ENCODE measurements at regions not wholly inside any gene's neighbourhood (a gene's known extent, or its start where the extent isn't known, plus 50 kb on each side); places are given as distances from the start of the nearest gene placed in this dataset.

DNA sequence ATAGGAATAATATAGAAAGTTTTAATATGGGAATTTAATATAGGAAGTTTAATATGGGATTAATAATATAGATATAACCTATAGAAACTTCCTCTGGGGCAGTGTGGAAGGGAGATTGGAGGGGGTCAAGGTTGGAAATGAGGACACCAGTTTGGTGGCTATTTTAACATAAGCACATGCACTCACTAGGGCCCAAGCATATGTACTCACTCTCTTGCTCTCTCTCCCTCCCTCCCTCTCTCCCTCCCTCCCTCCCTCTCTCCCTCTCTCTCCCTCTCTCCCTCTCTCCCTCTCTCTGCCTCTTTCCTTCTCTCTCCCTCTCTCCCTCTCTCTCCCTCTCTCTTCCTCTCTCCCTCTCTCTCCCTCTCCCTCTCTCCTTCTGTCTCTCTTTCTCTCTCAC, 528.1 kb downstream of the NPIPA7 start:
- Mint-ChIP-seq H3K4me3 (no peak overlapping the region), H3K9me3 (peaks cover 20% of the 10 kb centered on the region), H3K36me3 (peaks cover 2% of the 10 kb centered on the region), H3K27me3 (ENCODE audit: low read depth) (peaks cover 14% of the 10 kb centered on the region), H3K4me1 (no peaks in the 10 kb centered on the region), H3K27ac (no peak overlapping the region)
- CTCF ChIA-PET: no interaction called here
- TF ChIP-seq ZNF423 (CRISPR knock-in tag; IDR thresholded peaks at IDR 0.05): no peak
- TF ChIP-seq, protein P1, sequence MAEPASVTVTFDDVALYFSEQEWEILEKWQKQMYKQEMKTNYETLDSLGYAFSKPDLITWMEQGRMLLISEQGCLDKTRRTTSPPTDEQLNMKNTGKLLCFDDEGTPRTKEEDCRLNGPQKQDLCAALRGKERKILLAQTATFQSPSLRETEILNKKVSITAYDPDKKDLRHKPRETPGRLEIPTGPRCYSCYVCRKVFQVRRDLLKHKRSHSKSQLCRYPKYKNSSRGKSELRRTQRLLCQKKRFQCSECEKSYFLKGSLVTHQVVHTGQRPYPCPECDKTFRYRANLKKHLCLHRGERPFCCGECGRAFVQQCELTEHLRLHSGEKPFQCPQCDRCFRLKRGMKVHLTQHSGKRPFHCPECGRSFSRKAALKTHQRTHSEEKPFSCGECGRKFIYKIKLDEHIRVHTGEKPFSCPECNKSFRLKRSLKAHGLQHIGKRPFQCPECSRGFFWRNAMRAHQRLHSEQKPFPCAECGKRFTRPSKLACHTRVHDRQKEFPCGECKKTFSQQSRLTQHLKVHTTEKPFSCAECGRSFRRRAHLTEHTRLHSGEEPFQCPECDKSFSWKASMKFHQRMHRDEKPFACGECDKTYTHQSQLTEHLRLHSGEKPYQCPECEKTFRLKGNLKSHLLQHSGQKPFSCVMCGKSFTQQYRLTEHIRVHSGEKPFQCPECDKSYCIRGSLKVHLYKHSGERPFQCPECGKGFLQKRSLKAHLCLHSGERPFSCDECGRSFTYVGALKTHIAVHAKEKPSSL (CRISPR knock-in tag; conservative IDR thresholded peaks at IDR 0.05): no peak
- no peak for TF ChIP-seq SMAD3 (CRISPR knock-in tag; IDR thresholded peaks at IDR 0.05; ENCODE audit: borderline replicate concordance)
- TF ChIP-seq, protein P2, sequence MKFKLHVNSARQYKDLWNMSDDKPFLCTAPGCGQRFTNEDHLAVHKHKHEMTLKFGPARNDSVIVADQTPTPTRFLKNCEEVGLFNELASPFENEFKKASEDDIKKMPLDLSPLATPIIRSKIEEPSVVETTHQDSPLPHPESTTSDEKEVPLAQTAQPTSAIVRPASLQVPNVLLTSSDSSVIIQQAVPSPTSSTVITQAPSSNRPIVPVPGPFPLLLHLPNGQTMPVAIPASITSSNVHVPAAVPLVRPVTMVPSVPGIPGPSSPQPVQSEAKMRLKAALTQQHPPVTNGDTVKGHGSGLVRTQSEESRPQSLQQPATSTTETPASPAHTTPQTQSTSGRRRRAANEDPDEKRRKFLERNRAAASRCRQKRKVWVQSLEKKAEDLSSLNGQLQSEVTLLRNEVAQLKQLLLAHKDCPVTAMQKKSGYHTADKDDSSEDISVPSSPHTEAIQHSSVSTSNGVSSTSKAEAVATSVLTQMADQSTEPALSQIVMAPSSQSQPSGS (CRISPR knock-in tag; IDR thresholded peaks at IDR 0.05; ENCODE audit: borderline replicate concordance, low read depth): no peak
- TF ChIP-seq ZMAT4 (CRISPR knock-in tag; IDR thresholded peaks at IDR 0.05): no peak
- no peak for TF ChIP-seq PRDM15 (CRISPR knock-in tag; IDR thresholded peaks at IDR 0.05)
- TF ChIP-seq ZNF532 (CRISPR knock-in tag; IDR thresholded peaks at IDR 0.05; ENCODE audit: borderline replicate concordance): no peak
- no peak for TF ChIP-seq CREB1 (CRISPR knock-in tag; IDR thresholded peaks at IDR 0.05)
- TF ChIP-seq, protein P3, sequence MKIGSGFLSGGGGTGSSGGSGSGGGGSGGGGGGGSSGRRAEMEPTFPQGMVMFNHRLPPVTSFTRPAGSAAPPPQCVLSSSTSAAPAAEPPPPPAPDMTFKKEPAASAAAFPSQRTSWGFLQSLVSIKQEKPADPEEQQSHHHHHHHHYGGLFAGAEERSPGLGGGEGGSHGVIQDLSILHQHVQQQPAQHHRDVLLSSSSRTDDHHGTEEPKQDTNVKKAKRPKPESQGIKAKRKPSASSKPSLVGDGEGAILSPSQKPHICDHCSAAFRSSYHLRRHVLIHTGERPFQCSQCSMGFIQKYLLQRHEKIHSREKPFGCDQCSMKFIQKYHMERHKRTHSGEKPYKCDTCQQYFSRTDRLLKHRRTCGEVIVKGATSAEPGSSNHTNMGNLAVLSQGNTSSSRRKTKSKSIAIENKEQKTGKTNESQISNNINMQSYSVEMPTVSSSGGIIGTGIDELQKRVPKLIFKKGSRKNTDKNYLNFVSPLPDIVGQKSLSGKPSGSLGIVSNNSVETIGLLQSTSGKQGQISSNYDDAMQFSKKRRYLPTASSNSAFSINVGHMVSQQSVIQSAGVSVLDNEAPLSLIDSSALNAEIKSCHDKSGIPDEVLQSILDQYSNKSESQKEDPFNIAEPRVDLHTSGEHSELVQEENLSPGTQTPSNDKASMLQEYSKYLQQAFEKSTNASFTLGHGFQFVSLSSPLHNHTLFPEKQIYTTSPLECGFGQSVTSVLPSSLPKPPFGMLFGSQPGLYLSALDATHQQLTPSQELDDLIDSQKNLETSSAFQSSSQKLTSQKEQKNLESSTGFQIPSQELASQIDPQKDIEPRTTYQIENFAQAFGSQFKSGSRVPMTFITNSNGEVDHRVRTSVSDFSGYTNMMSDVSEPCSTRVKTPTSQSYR (CRISPR knock-in tag; IDR thresholded peaks at IDR 0.05): no peak
- TF ChIP-seq CDX4 (CRISPR knock-in tag; IDR thresholded peaks at IDR 0.05; ENCODE audit: borderline replicate concordance): no peak
- TF ChIP-seq ESRRA (CRISPR knock-in tag; IDR thresholded peaks at IDR 0.05; ENCODE audit: borderline replicate concordance): no peak
- TF ChIP-seq EMX1 (CRISPR knock-in tag; IDR thresholded peaks at IDR 0.05): no peak
- TF ChIP-seq ZBTB21 (CRISPR knock-in tag; IDR thresholded peaks at IDR 0.05; ENCODE audit: borderline replicate concordance): no peak
- TF ChIP-seq, protein P4, sequence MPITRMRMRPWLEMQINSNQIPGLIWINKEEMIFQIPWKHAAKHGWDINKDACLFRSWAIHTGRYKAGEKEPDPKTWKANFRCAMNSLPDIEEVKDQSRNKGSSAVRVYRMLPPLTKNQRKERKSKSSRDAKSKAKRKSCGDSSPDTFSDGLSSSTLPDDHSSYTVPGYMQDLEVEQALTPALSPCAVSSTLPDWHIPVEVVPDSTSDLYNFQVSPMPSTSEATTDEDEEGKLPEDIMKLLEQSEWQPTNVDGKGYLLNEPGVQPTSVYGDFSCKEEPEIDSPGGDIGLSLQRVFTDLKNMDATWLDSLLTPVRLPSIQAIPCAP (CRISPR knock-in tag; IDR thresholded peaks at IDR 0.05): no peak
- no peak for TF ChIP-seq TEAD4 (CRISPR knock-in tag; IDR thresholded peaks at IDR 0.05)
- POLR2A ChIA-PET: no interaction called here
- DNase-seq (ENCODE audit: low spot score) (no peak), ATAC-seq (no peak)

Measured in WTC11 (cell line).